ENCODE measurements at regions not wholly inside any gene's neighbourhood (a gene's known extent, or its start where the extent isn't known, plus 50 kb on each side); places are given as distances from the start of the nearest gene placed in this dataset.
"Not testable (repeated sequence)": the region's sequence is repeated elsewhere in the genome, so short reads cannot be mapped to it uniquely, and the experiment has no call there.

- no peaks in the 10 kb centered on the region for H3K9me3 ChIP-seq
- WGBS, result 82% methylated on average over 4 of the region's 44 CpGs
- DNase-seq (ENCODE audit: low spot score in 2 of 2), result peak in 1 of 2 donors; percentile 56
- peaks cover 11% of the 10 kb centered on the region for H3K4me1 ChIP-seq
- H3K4me3 ChIP-seq, result peak overlapping the region; percentile 46
- no peak overlapping the region for H3K27ac ChIP-seq
- TF ChIP-seq POLR2A (IDR thresholded peaks at IDR 0.05) (no peak), POLR2AphosphoS5 (IDR thresholded peaks at IDR 0.05) (no peak), EP300 (IDR thresholded peaks at IDR 0.05) (no peak), CTCF (IDR thresholded peaks at IDR 0.05) (no peak)
- H3K27me3 ChIP-seq, result peaks cover 58% of the 10 kb centered on the region
- H3K36me3 ChIP-seq, result no peaks in the 10 kb centered on the region
Observed at GRCh38 chr1:161439280-161440232, 65.7 kb upstream of the FCGR2A start.

GRCh38 chr1:161433191-161433590, 65.5 kb upstream of the CFAP126 start:
- H3K4me3 ChIP-seq; H3K4me1 ChIP-seq; H3K9me3 ChIP-seq; H3K36me3 ChIP-seq; H3K27ac ChIP-seq; DNase-seq (ENCODE audit: low spot score in 2 of 2): not testable (repeated sequence)
- H3K27me3 ChIP-seq, result peaks cover 67% of the 10 kb centered on the region
- 83% methylated on average over 5 of the region's 5 CpGs for WGBS

DNA sequence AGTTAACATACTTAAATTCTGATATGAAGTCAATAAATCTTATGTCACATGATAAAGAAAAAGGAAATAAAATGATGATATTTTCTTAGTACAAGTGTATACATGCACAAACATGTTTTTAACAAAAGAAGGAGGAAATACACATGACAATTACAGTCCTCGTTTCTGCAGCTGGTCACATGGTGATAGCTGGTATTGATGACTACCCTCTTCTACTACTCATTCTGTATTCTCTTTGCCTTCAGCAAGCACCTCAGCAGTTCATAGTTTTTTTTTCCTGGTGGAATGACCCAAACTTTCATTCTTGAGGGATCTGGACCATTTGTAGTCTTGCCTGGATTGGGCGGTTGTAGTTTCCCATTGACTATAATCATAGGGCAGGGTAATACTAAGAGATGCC, 64.4 kb upstream of the CFAP126 start:
- Histone ChIP-seq H3K4me3 (no peak overlapping the region), H3K27ac (no peak overlapping the region), H3K9me3 (no peaks in the 10 kb centered on the region), H3K4me1 (no peaks in the 10 kb centered on the region), H3K27me3 (peaks cover 58% of the 10 kb centered on the region), H3K36me3 (no peaks in the 10 kb centered on the region)
- DNase-seq (ENCODE audit: low spot score in 2 of 2), result no peak
- TF ChIP-seq POLR2A (IDR thresholded peaks at IDR 0.05), result no peak
- no peak for TF ChIP-seq POLR2AphosphoS5 (IDR thresholded peaks at IDR 0.05)
- no peak for TF ChIP-seq EP300 (IDR thresholded peaks at IDR 0.05)
- TF ChIP-seq CTCF (IDR thresholded peaks at IDR 0.05), result no peak
- WGBS, result 66% methylated on average over 2 of the region's 2 CpGs

DNA sequence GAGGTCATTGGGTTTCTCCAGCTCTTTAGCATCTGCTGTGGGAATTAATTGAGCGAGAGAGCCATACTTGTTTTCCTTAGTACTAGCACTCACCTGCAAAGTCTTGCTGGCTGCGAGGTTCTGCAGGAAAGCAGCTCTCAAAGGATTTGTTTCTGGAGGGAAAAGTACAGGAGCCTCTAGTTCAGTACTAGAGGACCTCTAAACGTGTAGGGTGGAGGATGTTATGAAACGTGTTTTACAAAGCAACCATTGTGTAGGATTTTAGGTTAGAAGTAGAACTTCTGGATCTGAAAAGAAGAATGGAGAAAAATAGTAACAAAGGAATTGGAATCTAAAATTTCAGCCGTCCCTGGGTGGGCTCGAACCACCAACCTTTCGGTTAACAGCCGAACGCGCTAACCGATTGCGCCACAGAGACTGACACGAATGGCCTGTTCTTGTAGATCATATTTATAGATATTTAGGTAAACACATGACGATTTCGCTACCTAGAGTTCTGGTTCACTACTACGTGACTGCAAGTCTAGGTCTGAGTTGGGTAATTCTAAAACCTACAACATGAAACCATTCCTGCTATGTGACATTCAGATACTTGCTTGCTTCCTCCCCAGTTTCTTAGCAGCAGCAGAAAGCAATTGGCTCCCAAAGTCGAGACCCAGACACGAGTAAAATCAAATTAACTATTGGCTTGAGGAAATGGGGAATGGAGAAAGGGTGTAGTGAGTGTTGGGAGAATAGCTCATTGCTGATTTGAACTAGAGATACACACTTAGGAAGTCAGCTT, 60.2 kb upstream of the CFAP126 start:
- TF ChIP-seq POLR2A (IDR thresholded peaks at IDR 0.05) (no peak), EP300 (IDR thresholded peaks at IDR 0.05) (no peak), POLR2AphosphoS5 (IDR thresholded peaks at IDR 0.05) (no peak), CTCF (IDR thresholded peaks at IDR 0.05) (no peak)
- Histone ChIP-seq H3K4me1 (no peaks in the 10 kb centered on the region), H3K27me3 (peaks cover 37% of the 10 kb centered on the region), H3K27ac (no peak overlapping the region), H3K36me3 (no peaks in the 10 kb centered on the region), H3K4me3 (no peak overlapping the region), H3K9me3 (no peaks in the 10 kb centered on the region)
- no peak for DNase-seq (ENCODE audit: low spot score in 2 of 2)
- WGBS, result 45% methylated on average over 18 of the region's 18 CpGs

GRCh38 chr1:161422914-161423313, 55.2 kb upstream of the CFAP126 start:
- DNase-seq (ENCODE audit: low spot score in 2 of 2), result not testable (repeated sequence)

DNA sequence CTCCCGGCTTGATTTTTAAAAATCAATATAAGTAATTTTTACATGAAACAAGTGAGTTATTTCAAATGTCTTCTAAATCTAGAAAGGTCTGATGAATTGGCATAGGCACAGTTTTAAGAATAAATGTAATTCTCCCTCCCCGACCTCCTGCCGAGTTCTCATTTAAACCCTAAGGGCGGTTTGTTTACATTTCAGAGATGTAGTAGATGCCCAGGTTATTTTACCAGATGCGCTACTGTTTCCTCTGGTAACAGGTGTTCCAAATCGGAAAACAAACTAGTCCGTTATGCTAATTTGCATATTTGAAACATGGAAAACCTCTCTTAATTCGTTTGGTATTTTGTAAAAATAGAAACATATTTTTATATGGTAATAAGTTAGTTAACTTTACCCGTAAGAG, 53.8 kb upstream of the CFAP126 start:
- Histone ChIP-seq H3K36me3 (no peaks in the 10 kb centered on the region), H3K9me3 (no peaks in the 10 kb centered on the region), H3K27me3 (peaks cover 12% of the 10 kb centered on the region), H3K4me1 (peaks cover 4% of the 10 kb centered on the region), H3K27ac (no peak overlapping the region), H3K4me3 (no peak overlapping the region)
- TF ChIP-seq EP300 (IDR thresholded peaks at IDR 0.05) (no peak), POLR2A (IDR thresholded peaks at IDR 0.05) (no peak), POLR2AphosphoS5 (IDR thresholded peaks at IDR 0.05) (no peak), CTCF (IDR thresholded peaks at IDR 0.05) (no peak)
- 45% methylated on average over 9 of the region's 9 CpGs for WGBS
- no peak for DNase-seq (ENCODE audit: low spot score in 2 of 2)

More at GRCh38 chr1:161422914-161423313, 55.2 kb upstream of the CFAP126 start:
- H3K36me3 ChIP-seq, H3K9me3 ChIP-seq, H3K4me3 ChIP-seq, H3K27ac ChIP-seq, H3K4me1 ChIP-seq: not testable (repeated sequence)
- no CpG with 5 or more reads among the region's 33 CpGs for WGBS
- peaks cover 20% of the 10 kb centered on the region for H3K27me3 ChIP-seq
